GM18858 (cell line): ENCODE measurements at regions not wholly inside any gene's neighbourhood (a gene's known extent, or its start where the extent isn't known, plus 50 kb on each side); places are given as distances from the start of the nearest gene placed in this dataset.

ENCODE experiments used
- ATAC-seq: cut with Tn5 transposase; IDR thresholded peaks from one replicate; pipeline ENCODE4 v1.9.1; 2021; ENCODE audit not compliant: unreplicated experiment

GRCh38 chr13:22700246-22700887, 480.4 kb upstream of the SGCG start:
- ATAC-seq: no peak

DNA sequence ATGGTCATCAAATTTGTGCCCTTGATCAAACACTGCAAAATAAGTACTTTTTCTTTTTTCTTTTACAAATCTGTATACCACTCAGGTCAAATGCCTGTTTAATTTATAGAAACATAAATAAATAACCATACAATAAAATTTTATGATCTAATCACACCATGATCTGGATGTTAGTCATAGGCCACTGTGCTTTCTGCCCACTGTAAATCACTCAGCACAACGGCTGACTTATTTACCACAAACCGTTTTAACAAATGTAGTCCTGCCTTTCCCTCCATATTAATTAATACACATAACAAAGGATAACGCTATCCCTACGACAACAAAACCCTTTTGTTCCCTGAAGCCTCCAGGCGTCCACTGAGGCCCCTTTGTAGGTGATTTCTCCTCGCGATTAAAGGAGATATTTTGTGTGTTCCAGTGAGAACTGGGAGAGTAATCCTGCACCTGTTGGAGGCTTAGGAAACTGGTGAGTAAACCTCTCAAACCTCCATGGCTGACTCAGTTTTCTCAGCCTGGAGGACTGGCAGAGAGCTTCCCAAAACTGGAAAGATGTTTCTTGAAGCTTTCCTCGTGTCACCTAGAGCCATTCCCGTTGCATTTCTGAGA, 477.1 kb upstream of the SGCG start:
- ATAC-seq: no peak

DNA sequence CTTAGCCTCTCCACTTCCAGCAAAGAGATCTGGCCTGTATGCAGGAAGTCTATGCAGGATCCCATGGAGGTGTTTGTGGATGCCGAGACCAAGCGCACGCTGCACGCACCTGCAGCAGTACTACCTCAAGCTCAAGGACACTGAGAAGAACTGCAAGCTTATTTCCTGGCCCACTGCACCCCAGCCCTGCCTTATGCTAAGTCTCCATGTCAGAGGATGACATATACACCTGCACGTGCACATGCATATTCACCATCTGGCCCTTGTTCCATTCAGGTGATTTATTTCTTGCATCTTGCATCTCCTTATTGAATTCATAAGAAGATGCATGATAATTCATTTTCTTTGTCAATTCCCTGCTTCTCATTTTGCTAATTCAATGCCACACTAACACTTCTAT, 472.8 kb upstream of the SGCG start:
- ATAC-seq: no peak

DNA sequence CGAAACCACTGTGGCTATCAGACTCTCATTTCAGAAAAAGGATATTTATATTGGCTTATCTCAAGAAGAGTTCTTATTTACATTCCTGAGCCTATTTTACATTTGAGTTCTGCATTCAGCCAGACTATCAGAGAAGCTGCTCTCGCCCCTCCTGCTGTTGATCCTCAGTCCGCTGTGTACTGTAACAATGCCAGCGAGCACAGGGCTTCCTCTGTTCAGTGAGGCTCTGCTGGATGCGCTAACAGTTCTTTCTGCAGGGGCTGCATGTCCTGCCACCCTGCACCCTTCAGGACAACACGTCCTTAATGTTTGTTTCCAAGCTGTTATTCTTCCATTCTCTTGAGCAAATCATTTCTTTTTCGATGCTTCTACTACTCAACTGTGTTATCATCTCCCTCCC, 463.7 kb upstream of the SGCG start:
- no peak for ATAC-seq

DNA sequence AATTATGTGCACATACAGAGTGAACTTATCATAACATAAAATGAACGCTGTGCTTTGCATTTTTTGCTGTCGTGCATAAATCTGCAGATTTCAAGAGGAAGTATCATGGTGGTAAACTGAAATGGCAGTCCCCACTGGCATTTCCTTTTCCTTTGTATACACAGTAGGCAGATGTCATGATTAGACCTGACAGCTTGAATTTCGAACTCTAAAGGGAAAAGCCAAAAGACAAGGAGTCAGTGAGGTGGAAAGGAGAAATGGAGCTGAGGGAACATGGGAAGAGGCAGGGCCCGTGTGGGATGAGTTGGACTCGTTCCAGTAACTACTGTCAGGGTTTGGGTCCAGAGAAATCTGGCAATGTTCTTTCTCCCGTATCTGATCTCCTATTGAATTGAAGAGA, 454.1 kb upstream of the SGCG start:
- no peak for ATAC-seq

GRCh38 chr13:22735011-22735995, 445.5 kb upstream of the SGCG start:
- no peak for ATAC-seq

GRCh38 chr13:22736084-22736767, 444.6 kb upstream of the SGCG start:
- no peak for ATAC-seq

DNA sequence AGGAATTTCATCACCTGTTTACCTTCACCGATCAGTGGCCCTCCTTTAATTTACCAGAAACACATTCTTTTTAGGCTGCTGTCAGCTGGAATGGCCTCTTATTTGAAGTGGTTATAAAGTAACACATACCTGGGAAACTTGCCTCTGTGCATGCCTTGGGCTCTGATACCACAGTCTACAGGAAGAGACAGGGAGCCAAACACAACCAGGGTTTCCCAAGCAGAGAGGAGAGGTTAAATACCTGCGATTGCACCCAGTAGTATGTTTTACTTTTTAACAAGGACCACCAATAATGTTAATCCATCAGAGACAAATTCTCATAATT, 444.0 kb upstream of the SGCG start:
- no peak for ATAC-seq

DNA sequence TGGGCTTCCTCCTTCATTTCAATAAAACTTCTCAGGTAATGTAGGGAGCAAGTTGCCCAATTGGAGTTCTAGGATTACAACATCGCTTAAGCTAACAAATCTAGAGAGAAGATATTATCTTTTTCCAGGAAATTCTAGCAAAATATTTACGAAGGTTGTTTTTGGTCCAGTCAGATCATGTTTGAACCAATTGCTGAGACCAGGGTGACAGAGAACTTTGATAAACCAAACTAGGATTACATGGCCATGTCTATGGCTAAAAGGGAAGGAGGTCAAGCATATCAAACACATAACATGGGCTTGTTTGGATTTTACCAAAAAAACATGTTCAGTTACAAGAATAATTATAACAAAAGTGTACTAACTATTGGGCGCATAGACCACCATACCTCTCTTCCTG, 442.4 kb upstream of the SGCG start:
- ATAC-seq: no peak

- no peak for ATAC-seq
Observed at GRCh38 chr13:22740264-22740663, 440.5 kb upstream of the SGCG start.

GRCh38 chr13:22744688-22745452, 435.9 kb upstream of the SGCG start:
- ATAC-seq: no peak

- no peak for ATAC-seq
Observed at GRCh38 chr13:22748866-22749577, 431.8 kb upstream of the SGCG start.

GRCh38 chr13:22749626-22750025, 431.2 kb upstream of the SGCG start:
- ATAC-seq: no peak

DNA sequence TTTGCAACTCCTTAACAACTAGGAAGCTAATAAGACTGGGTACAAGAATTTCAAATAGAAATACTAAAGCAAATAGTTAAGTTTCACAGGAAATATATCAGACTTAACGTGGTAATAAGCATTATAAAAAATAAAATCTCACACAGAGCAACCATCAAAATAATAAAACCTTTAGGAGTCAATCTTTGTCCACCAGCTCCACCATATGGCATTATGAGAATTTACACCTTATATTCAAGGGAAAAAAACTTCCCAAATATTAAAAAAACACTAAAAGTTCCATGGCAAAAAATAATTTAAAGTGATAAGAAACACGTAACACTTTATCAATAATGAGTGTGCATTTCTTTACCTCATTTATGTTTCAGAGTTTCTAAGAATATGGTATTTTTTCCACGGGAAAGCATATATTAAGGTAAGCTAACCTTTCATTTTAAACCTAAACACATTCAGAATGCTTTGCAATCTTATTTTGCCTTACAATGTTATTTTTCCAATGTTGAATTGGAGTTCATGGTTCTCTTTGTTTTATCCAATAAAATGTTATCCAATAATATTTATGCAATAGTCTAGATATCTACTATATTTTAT, 423.2 kb upstream of the SGCG start:
- no peak for ATAC-seq

DNA sequence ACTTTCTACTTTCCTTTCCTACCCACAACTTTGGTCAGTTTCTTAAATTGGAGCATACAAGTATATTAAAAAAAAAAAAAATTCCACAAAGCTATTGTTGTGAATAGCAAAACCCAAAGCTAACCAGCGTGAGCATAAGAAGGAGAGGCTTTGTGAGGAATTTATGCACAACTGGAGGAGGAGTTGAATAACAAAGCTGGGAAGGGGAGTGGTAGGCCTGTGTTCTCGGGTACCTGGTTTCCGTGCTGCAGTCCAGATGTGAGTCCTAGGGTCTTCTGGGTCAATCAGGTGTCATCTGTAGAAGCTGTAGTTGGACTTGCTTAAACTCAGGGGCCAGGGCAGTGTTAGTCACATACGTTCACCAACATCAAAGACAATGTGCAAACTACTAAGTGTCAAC, 422.5 kb upstream of the SGCG start:
- no peak for ATAC-seq

GRCh38 chr13:22761709-22762108, 419.1 kb upstream of the SGCG start:
- no peak for ATAC-seq

- ATAC-seq: no peak
Observed at GRCh38 chr13:22765547-22765946, 415.2 kb upstream of the SGCG start.

DNA sequence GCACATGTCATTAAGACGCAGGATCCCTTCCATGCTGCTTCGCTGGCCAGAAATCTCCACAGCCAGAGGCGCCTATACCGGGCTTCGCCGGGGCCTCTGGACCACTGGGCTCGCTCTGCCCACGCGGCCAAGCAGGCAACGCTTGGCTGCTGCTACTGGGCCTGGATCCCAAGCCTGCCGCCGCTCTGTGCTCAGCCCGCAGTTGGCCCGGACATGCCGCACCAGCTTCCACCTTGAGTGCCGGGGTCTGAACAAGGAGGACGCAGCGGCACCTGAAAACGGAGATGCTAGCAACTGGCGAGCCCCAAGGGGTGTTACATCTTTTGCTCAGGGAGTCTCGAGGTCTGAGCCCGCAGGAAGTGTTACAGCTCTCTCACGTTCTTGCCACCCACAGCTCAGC, 409.9 kb upstream of the SGCG start:
- ATAC-seq: no peak

DNA sequence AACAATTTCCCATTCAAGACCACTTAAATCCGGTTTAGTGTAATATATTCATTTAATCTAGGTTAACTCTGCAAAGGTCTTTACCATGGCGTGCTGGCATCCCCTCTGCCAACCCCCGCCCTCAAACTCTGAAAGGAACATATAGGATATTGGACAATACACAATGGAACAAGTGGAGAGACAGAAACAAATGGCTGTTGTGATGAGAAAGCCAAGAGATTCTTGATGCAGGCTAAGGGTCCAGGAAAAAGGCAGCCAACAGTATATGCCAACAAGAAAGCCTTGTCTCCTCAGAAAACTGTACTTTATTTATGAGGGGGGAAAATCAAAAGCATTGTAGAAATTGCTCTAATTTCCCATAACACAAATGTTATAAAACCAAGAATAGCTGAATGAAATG, 407.3 kb upstream of the SGCG start:
- no peak for ATAC-seq
